Right cardiac atrium (tissue), 5 donors: ENCODE measurements at regions not wholly inside any gene's neighbourhood (a gene's known extent, or its start where the extent isn't known, plus 50 kb on each side); places are given as distances from the start of the nearest gene placed in this dataset.

Experiments
- ATAC-seq, 2 donors: fragments of 200-7000 bp; cut with Tn5 transposase; one replicate each; pipeline versions ENCODE4 v1.8.0 to v1.9.1; 2020; ENCODE audit warnings: moderate library complexity in 2 of 2, mild to moderate bottlenecking in 1 of 2
- DNase-seq, 3 donors: peaks; one replicate each; pipeline ENCODE4 v3.0.0-alpha.2; 2020
- H3K27ac ChIP-seq: one replicate; pipeline ENCODE4 v1.5.1; 2013; ENCODE audit warnings: mild to moderate bottlenecking, low read length, control low read depth, moderate library complexity
- H3K27me3 ChIP-seq: one replicate; pipeline ENCODE4 v1.6.1; 2013; ENCODE audit not compliant: control insufficient read depth, insufficient read depth
- H3K4me1 ChIP-seq: one replicate; pipeline ENCODE4 v1.6.1; 2013; ENCODE audit warnings: low read length; ENCODE audit not compliant: control insufficient read depth, insufficient read depth
- H3K4me3 ChIP-seq: one replicate; pipeline ENCODE4 v1.5.1; 2013; ENCODE audit warnings: low read length, control low read depth
- H3K9me3 ChIP-seq: one replicate; pipeline ENCODE4 v1.6.1; 2013; ENCODE audit warnings: low read length; ENCODE audit not compliant: control insufficient read depth
- WGBS: extraction: QIAGEN DNeasy Blood & Tissue Kit; methylation state at CpG from one replicate; pipeline ENCODE4 v1.1.7; 2013; 5-methylcytosine and 5-hydroxymethylcytosine counted together
- intact Hi-C, 4 donors: fragments of 100-400 bp; cut with DNase I; formaldehyde crosslinking; loops; one replicate each; pipeline versions ENCODE4 v1.11.0 to v1.14.0; 2022 to 2023
- donor health status: healthy with polysubstance abuse.
- donor health status: DM: no; HTN: yes; CAD: no.
- donor health status: DM: no; HTN: no; CAD: no.
- donor health status: DM: no; HTN: yes; CAD: no; lungs with severe emphysema.
- donor health status: DM: yes; HTN: yes; CAD: no.

GRCh38 chr7:101767544-101767943, 49.9 kb upstream of the CUX1 start:
- ATAC-seq (no peak), DNase-seq (no peak)
- Histone ChIP-seq H3K9me3 (no peaks in the 10 kb centered on the region), H3K4me3 (no peak overlapping the region), H3K27ac (no peak overlapping the region), H3K4me1 (no peaks in the 10 kb centered on the region), H3K27me3 (no peaks in the 10 kb centered on the region)
- WGBS, result 74% methylated on average over 6 of the region's 6 CpGs
- intact Hi-C loops, result no loop called here
